GM23338 (cell line): ENCODE measurements at regions not wholly inside any gene's neighbourhood (a gene's known extent, or its start where the extent isn't known, plus 50 kb on each side); places are given as distances from the start of the nearest gene placed in this dataset.

Source experiments
- CREB1 ChIP-seq: fragments of 250-450 bp; sonication (Bioruptor Pico); IDR thresholded peaks from 2 replicates; pipeline ENCODE4 v1.5.0; 2020; ENCODE audit warnings: low read depth, mild to moderate bottlenecking, moderate library complexity
- CTCF ChIP-seq, 2 experiments: fragments of 200-600 bp in 1 of 2; sonication (generic) in 1 of 2; conservative IDR thresholded peaks; 2 replicates each; pipeline versions ENCODE4 v1.5.1 to v1.6.1; 2016 to 2017; ENCODE audit warnings: antibody characterized with exemption in 2 of 2, low read depth in 2 of 2, mild to moderate bottlenecking in 2 of 2, moderate library complexity in 1 of 2
- EZH2 ChIP-seq: fragments of 200-600 bp; sonication (generic); IDR thresholded peaks from one replicate; pipeline ENCODE4 v1.8.0; 2017; ENCODE audit warnings: antibody characterized with exemption, mild to moderate bottlenecking, low read depth; ENCODE audit not compliant: unreplicated experiment
- EZH2phosphoT487 ChIP-seq: fragments of 200-600 bp; sonication (generic); IDR thresholded peaks from one replicate; pipeline ENCODE4 v1.8.1; 2018; ENCODE audit warnings: antibody characterized with exemption; ENCODE audit not compliant: unreplicated experiment
- JUNB ChIP-seq: IDR thresholded peaks from one replicate; pipeline ENCODE4 v1.6.1; 2016; ENCODE audit warnings: antibody characterized with exemption; ENCODE audit not compliant: unreplicated experiment
- POLR2AphosphoS5 ChIP-seq: IDR thresholded peaks from 2 replicates; pipeline ENCODE4 v1.6.1; 2016; ENCODE audit warnings: antibody characterized with exemption, low read depth
- REST ChIP-seq: IDR thresholded peaks from one replicate; pipeline ENCODE4 v1.6.1; 2018; ENCODE audit warnings: antibody characterized with exemption; ENCODE audit not compliant: unreplicated experiment
- ZNF331 ChIP-seq: fragments of 250-450 bp; sonication (Bioruptor Pico); IDR thresholded peaks from 2 replicates; pipeline ENCODE4 v1.5.0; 2020; ENCODE audit warnings: low read depth, mild to moderate bottlenecking, moderate library complexity

GRCh38 chr22:26756675-26757293 lies 99.4 kb downstream of the MIAT start:
- peak; percentile 72 to 80 for TF ChIP-seq CTCF (conservative IDR thresholded peaks at IDR 0.05; ENCODE audit: low read depth in 2 of 2)
- TF ChIP-seq POLR2AphosphoS5: no peak
- TF ChIP-seq EZH2: no peak
- TF ChIP-seq EZH2phosphoT487: no peak
- TF ChIP-seq REST: no peak
- no peak for TF ChIP-seq JUNB
- peak; percentile 10; the same call in 1 of the 2 replicates for TF ChIP-seq CREB1 (CRISPR knock-in tag)
- TF ChIP-seq ZNF331 (CRISPR knock-in tag): no peak
